NCI-H2196 treated with DMSO at 0.1 percent for 48 hours (cell line): ENCODE measurements at regions not wholly inside any gene's neighbourhood (a gene's known extent, or its start where the extent isn't known, plus 50 kb on each side); places are given as distances from the start of the nearest gene placed in this dataset.
"Not testable (repeated sequence)": the region's sequence is repeated elsewhere in the genome, so short reads cannot be mapped to it uniquely, and the experiment has no call there.

Experiments used
- DNase-seq: peaks from one replicate; lab custom pipeline; 2025; ENCODE audit not compliant: unreplicated experiment; lab: John Stamatoyannopoulos, UW

GRCh38 chr1:181170194-181170593, 81.7 kb downstream of the IER5 start:
- no peak for DNase-seq

- DNase-seq = no peak
These were observed 83.6 kb downstream of the IER5 start for GRCh38 chr1:181172082-181172481.

- no peak for DNase-seq
These were observed 85.4 kb downstream of the IER5 start for GRCh38 chr1:181173761-181174447.

- no peak for DNase-seq
These were observed 86.4 kb downstream of the IER5 start for GRCh38 chr1:181174861-181175260.

GRCh38 chr1:181175356-181175910, 86.9 kb downstream of the IER5 start:
- no peak for DNase-seq

- DNase-seq = no peak
These were observed 87.5 kb downstream of the IER5 start for GRCh38 chr1:181175955-181176354.

- no peak for DNase-seq
These were observed 89.9 kb downstream of the IER5 start for GRCh38 chr1:181178241-181178879.

- DNase-seq = no peak
These were observed 90.9 kb downstream of the IER5 start for GRCh38 chr1:181179279-181179986.

GRCh38 chr1:181179987-181180365, 91.5 kb downstream of the IER5 start:
- DNase-seq = peak; percentile 67

GRCh38 chr1:181180407-181181031, 92.0 kb downstream of the IER5 start:
- DNase-seq = no peak

- no peak for DNase-seq
These were observed 93.5 kb downstream of the IER5 start for GRCh38 chr1:181181792-181182585.

GRCh38 chr1:181184621-181185020, 96.1 kb downstream of the IER5 start:
- DNase-seq = no peak

GRCh38 chr1:181185461-181185860, 97.0 kb downstream of the IER5 start:
- DNase-seq = no peak

- DNase-seq = not testable (repeated sequence)
These were observed 97.6 kb downstream of the IER5 start for GRCh38 chr1:181186133-181186532.

- no peak for DNase-seq
These were observed 99.0 kb downstream of the IER5 start for GRCh38 chr1:181187337-181188126.

GRCh38 chr1:181189245-181189644, 100.7 kb downstream of the IER5 start:
- no peak for DNase-seq

GRCh38 chr1:181189691-181190363, 101.3 kb downstream of the IER5 start:
- peak; percentile 12 for DNase-seq

- no peak for DNase-seq
These were observed 102.0 kb downstream of the IER5 start for GRCh38 chr1:181190364-181191035.
